ENCODE measurements at regions not wholly inside any gene's neighbourhood (a gene's known extent, or its start where the extent isn't known, plus 50 kb on each side); places are given as distances from the start of the nearest gene placed in this dataset.

GRCh38 chr19:31804668-31805067, 455.4 kb upstream of the TSHZ3 start:
- no peak for DNase-seq (ENCODE audit: low spot score)

GRCh38 chr19:31810536-31811109, 461.4 kb upstream of the TSHZ3 start:
- no peak for DNase-seq (ENCODE audit: low spot score)

- DNase-seq (ENCODE audit: low spot score): no peak
Measured at GRCh38 chr19:31817971-31818797, 468.9 kb upstream of the TSHZ3 start.

GRCh38 chr19:31818798-31819105, 469.5 kb upstream of the TSHZ3 start:
- DNase-seq (ENCODE audit: low spot score): no peak

- no peak for DNase-seq (ENCODE audit: low spot score)
Measured at GRCh38 chr19:31819837-31820236, 470.6 kb upstream of the TSHZ3 start.

- no peak for DNase-seq (ENCODE audit: low spot score)
Measured at GRCh38 chr19:31821346-31821745, 472.1 kb upstream of the TSHZ3 start.

- no peak for DNase-seq (ENCODE audit: low spot score)
Measured at GRCh38 chr19:31825134-31826094, 476.2 kb upstream of the TSHZ3 start.

- no peak for DNase-seq (ENCODE audit: low spot score)
Measured at GRCh38 chr19:31826325-31826724, 477.1 kb upstream of the TSHZ3 start.

- DNase-seq (ENCODE audit: low spot score): no peak
Measured at GRCh38 chr19:31831421-31832175, 482.4 kb upstream of the TSHZ3 start.

GRCh38 chr19:31832176-31832548, 482.9 kb upstream of the TSHZ3 start:
- DNase-seq (ENCODE audit: low spot score): peak; percentile 24

GRCh38 chr19:31834070-31834469, 484.8 kb upstream of the TSHZ3 start:
- no peak for DNase-seq (ENCODE audit: low spot score)

GRCh38 chr19:31838163-31838815, 489.1 kb upstream of the TSHZ3 start:
- DNase-seq (ENCODE audit: low spot score): peak; percentile 21

- DNase-seq (ENCODE audit: low spot score): no peak
Measured at GRCh38 chr19:31840371-31840770, 491.1 kb upstream of the TSHZ3 start.

- DNase-seq (ENCODE audit: low spot score): no peak
Measured at GRCh38 chr19:31841755-31842154, 492.5 kb upstream of the TSHZ3 start.

- no peak for DNase-seq (ENCODE audit: low spot score)
Measured at GRCh38 chr19:31863122-31863521, 482.3 kb upstream of the ZNF507 start.

GRCh38 chr19:31874313-31874712, 471.1 kb upstream of the ZNF507 start:
- DNase-seq (ENCODE audit: low spot score): no peak

- no peak for DNase-seq (ENCODE audit: low spot score)
Measured at GRCh38 chr19:31875591-31875990, 469.8 kb upstream of the ZNF507 start.

GRCh38 chr19:31880283-31880682, 465.1 kb upstream of the ZNF507 start:
- no peak for DNase-seq (ENCODE audit: low spot score)

GRCh38 chr19:31881988-31882387, 463.4 kb upstream of the ZNF507 start:
- DNase-seq (ENCODE audit: low spot score): no peak

GRCh38 chr19:31882709-31883108, 462.7 kb upstream of the ZNF507 start:
- DNase-seq (ENCODE audit: low spot score): no peak

GRCh38 chr19:31883296-31883990, 462.0 kb upstream of the ZNF507 start:
- DNase-seq (ENCODE audit: low spot score): no peak
